Epithelial cell of esophagus (primary cell): ENCODE measurements at regions not wholly inside any gene's neighbourhood (a gene's known extent, or its start where the extent isn't known, plus 50 kb on each side); places are given as distances from the start of the nearest gene placed in this dataset.
"Not testable (repeated sequence)": the region's sequence is repeated elsewhere in the genome, so short reads cannot be mapped to it uniquely, and the experiment has no call there.

Experiments used
- DNase-seq: peaks from one replicate; pipeline ENCODE4 v3.0.0; 2010; ENCODE audit warnings: low read depth
- H3K4me3 ChIP-seq: 2 replicates; pipeline ENCODE4 v1.5.1; 2011; ENCODE audit warnings: mild to moderate bottlenecking, low read length, control low read depth
- CTCF ChIP-seq: IDR thresholded peaks from 2 replicates; pipeline ENCODE4 v1.5.1; 2011; ENCODE audit warnings: low read depth, mild to moderate bottlenecking, low read length, control low read depth, inconsistent platforms; ENCODE audit not compliant: insufficient read depth; ENCODE audit errors: missing control alignments

- no peak overlapping the region for H3K4me3 ChIP-seq
- TF ChIP-seq CTCF, result no peak
- no peak for DNase-seq
Measured at GRCh38 chr14:53375599-53375998, 222.5 kb upstream of the DDHD1 start.

GRCh38 chr14:53368711-53369201 lies 215.6 kb upstream of the DDHD1 start:
- no peak for TF ChIP-seq CTCF
- no peak for DNase-seq
- H3K4me3 ChIP-seq, result no peak overlapping the region

- no peak for DNase-seq
- H3K4me3 ChIP-seq, result no peak overlapping the region
- no peak for TF ChIP-seq CTCF
Measured at GRCh38 chr14:53368066-53368465, 214.9 kb upstream of the DDHD1 start.

- DNase-seq, result no peak
- no peak for TF ChIP-seq CTCF
- no peak overlapping the region for H3K4me3 ChIP-seq
Measured at GRCh38 chr14:53367644-53368026, 214.5 kb upstream of the DDHD1 start.

- no peak overlapping the region for H3K4me3 ChIP-seq
- no peak for TF ChIP-seq CTCF
- no peak for DNase-seq
Measured at GRCh38 chr14:53365486-53366130, 212.5 kb upstream of the DDHD1 start.

- not testable (repeated sequence) for H3K4me3 ChIP-seq
- DNase-seq, result peak; percentile 78
Measured at GRCh38 chr14:53362916-53363315, 209.8 kb upstream of the DDHD1 start.

- no peak for TF ChIP-seq CTCF
- no peak for DNase-seq
- H3K4me3 ChIP-seq, result no peak overlapping the region
Measured at GRCh38 chr14:53360829-53361228, 207.7 kb upstream of the DDHD1 start.

- no peak for TF ChIP-seq CTCF
- H3K4me3 ChIP-seq, result no peak overlapping the region
- DNase-seq, result no peak
Measured at GRCh38 chr14:53358166-53358565, 205.0 kb upstream of the DDHD1 start.
